ENCODE measurements at regions not wholly inside any gene's neighbourhood (a gene's known extent, or its start where the extent isn't known, plus 50 kb on each side); places are given as distances from the start of the nearest gene placed in this dataset.

GRCh38 chrX:127306262-127306661 lies 486.7 kb downstream of the PRR32 start:
- BruUV-seq (replicated peaks): no TSS peak
- in situ Hi-C loops (cut with HindIII; ENCODE audit: low pct_unique_long_range_greater_than_20kb, low sequenced_read_pairs): no loop called here

GRCh38 chrX:127313635-127314034 lies 494.1 kb downstream of the PRR32 start:
- CTCF ChIA-PET: no interaction called here
- no peaks in the 10 kb centered on the region for H3K4me1 ChIP-seq (ENCODE audit: control insufficient read depth, insufficient read depth, low read length)
- no peak for DNase-seq (ENCODE audit: low read depth, low spot score)
- POLR2A ChIA-PET: no interaction called here
- no peak for ATAC-seq
- H3K4me3 ChIP-seq (ENCODE audit: low read depth in 2 of 2, low read length in 2 of 2): no peak overlapping the region
- H3K9me3 ChIP-seq (ENCODE audit: control insufficient read depth, insufficient read depth, low read depth, low read length): no peaks in the 10 kb centered on the region
- H3K27ac ChIP-seq (ENCODE audit: low read length): no peak overlapping the region
- no peak for TF ChIP-seq TCF7L2 (IDR thresholded peaks at IDR 0.05; ENCODE audit: low read depth, low read length)
- no peak for TF ChIP-seq CTCF (IDR thresholded peaks at IDR 0.05)
- no peak for TF ChIP-seq SIN3A (IDR thresholded peaks at IDR 0.05; ENCODE audit: borderline replicate concordance, insufficient read depth, low read depth, low read length)
- TF ChIP-seq REST (IDR thresholded peaks at IDR 0.05; ENCODE audit: insufficient read depth in 1 of 2, low read depth in 2 of 2, low read length in 1 of 2): no peak
- TF ChIP-seq POLR2AphosphoS5 (IDR thresholded peaks at IDR 0.05; ENCODE audit: low read depth, low read length): no peak
- intact Hi-C loops (cut with micrococcal nuclease; ENCODE audit: unreplicated experiment): no loop called here
- BruUV-seq (replicated peaks): no TSS peak
- in situ Hi-C loops (cut with HindIII; ENCODE audit: low pct_unique_long_range_greater_than_20kb, low sequenced_read_pairs): no loop called here
- H3K36me3 ChIP-seq (ENCODE audit: control insufficient read depth, insufficient read depth, low read length): no peaks in the 10 kb centered on the region
- H3K27me3 ChIP-seq (ENCODE audit: control insufficient read depth, insufficient read depth, low read length): no peaks in the 10 kb centered on the region

More at GRCh38 chrX:127306262-127306661, 486.7 kb downstream of the PRR32 start:
- H3K4me3 ChIP-seq (ENCODE audit: low read depth in 2 of 2, low read length in 2 of 2): no peak overlapping the region
- no peak for TF ChIP-seq SIN3A (IDR thresholded peaks at IDR 0.05; ENCODE audit: borderline replicate concordance, insufficient read depth, low read depth, low read length)
- no peak for TF ChIP-seq POLR2AphosphoS5 (IDR thresholded peaks at IDR 0.05; ENCODE audit: low read depth, low read length)
- no peak for TF ChIP-seq REST (IDR thresholded peaks at IDR 0.05; ENCODE audit: insufficient read depth in 1 of 2, low read depth in 2 of 2, low read length in 1 of 2)
- TF ChIP-seq CTCF (IDR thresholded peaks at IDR 0.05): no peak
- TF ChIP-seq TCF7L2 (IDR thresholded peaks at IDR 0.05; ENCODE audit: low read depth, low read length): no peak
- no peaks in the 10 kb centered on the region for H3K9me3 ChIP-seq (ENCODE audit: control insufficient read depth, insufficient read depth, low read depth, low read length)
- no peak overlapping the region for H3K27ac ChIP-seq (ENCODE audit: low read length)
- H3K36me3 ChIP-seq (ENCODE audit: control insufficient read depth, insufficient read depth, low read length): no peaks in the 10 kb centered on the region
- CTCF ChIA-PET: no interaction called here
- H3K27me3 ChIP-seq (ENCODE audit: control insufficient read depth, insufficient read depth, low read length): no peaks in the 10 kb centered on the region
- ATAC-seq (no peak), DNase-seq (ENCODE audit: low read depth, low spot score) (no peak)
- no peaks in the 10 kb centered on the region for H3K4me1 ChIP-seq (ENCODE audit: control insufficient read depth, insufficient read depth, low read length)
- intact Hi-C loops (cut with micrococcal nuclease; ENCODE audit: unreplicated experiment): no loop called here
- POLR2A ChIA-PET: no interaction called here
